CD4-positive, alpha-beta T cell (primary cell): ENCODE measurements at regions not wholly inside any gene's neighbourhood (a gene's known extent, or its start where the extent isn't known, plus 50 kb on each side); places are given as distances from the start of the nearest gene placed in this dataset.

Experiments used
- ATAC-seq: fragments of 200-7000 bp; cut with Tn5 transposase; one replicate; pipeline ENCODE4 v1.10.0; 2022; ENCODE audit warnings: mild to moderate bottlenecking; ENCODE audit not compliant: poor library complexity
- CTCF ChIA-PET: fragments of 350-600 bp; sonication (Branson Sonifier 250); formaldehyde crosslinking; loops from one replicate; lab custom pipeline; 2021; ENCODE audit warnings: antibody characterized with exemption, inconsistent platforms; lab: Charles Lee
- POLR2A ChIA-PET: fragments of 350-600 bp; sonication (Branson Sonifier 250); formaldehyde crosslinking; loops from one replicate; lab custom pipeline; 2021; ENCODE audit warnings: antibody characterized with exemption, inconsistent platforms; lab: Charles Lee
- DNase-seq, 14 experiments: peaks; one replicate each; pipeline ENCODE4 v3.0.0-alpha.2; 2013 to 2020; ENCODE audit warnings: mixed read lengths in 2 of 14
- H3K27ac ChIP-seq, 2 donors: one replicate each; pipeline versions ENCODE4 v1.5.1 to v1.7.0; 2013; ENCODE audit warnings: low read length in 2 of 2, low read depth in 1 of 2, mild to moderate bottlenecking in 1 of 2
- H3K27me3 ChIP-seq, 2 experiments: 1 replicate in 1 of 2; 2 replicates in 1 of 2; pipeline versions ENCODE4 v1.6.1 to v1.7.0; 2013; ENCODE audit warnings: low read length in 2 of 2, control low read depth in 1 of 2, mild to moderate bottlenecking in 1 of 2, moderate library complexity in 1 of 2; ENCODE audit not compliant: insufficient read depth in 2 of 2, control insufficient read depth in 1 of 2
- H3K36me3 ChIP-seq: one replicate; pipeline ENCODE4 v1.6.1; 2013; ENCODE audit warnings: low read length, control low read depth; ENCODE audit not compliant: insufficient read depth
- H3K4me1 ChIP-seq: one replicate; pipeline ENCODE4 v1.6.1; 2013; ENCODE audit warnings: low read length, control low read depth; ENCODE audit not compliant: insufficient read depth
- H3K4me3 ChIP-seq: one replicate; pipeline ENCODE4 v1.5.1; 2013; ENCODE audit warnings: mild to moderate bottlenecking, low read length, moderate library complexity
- H3K9me3 ChIP-seq, 2 experiments: 1 replicate in 1 of 2; 2 replicates in 1 of 2; pipeline versions ENCODE4 v1.6.1 to v1.7.0; 2013; ENCODE audit warnings: low read length in 2 of 2, mild to moderate bottlenecking in 2 of 2, control low read depth in 1 of 2, moderate library complexity in 1 of 2; ENCODE audit not compliant: control insufficient read depth in 1 of 2, insufficient read depth in 1 of 2
- H3K27ac Mint-ChIP-seq: one replicate; pipeline ENCODE4 v1.8.0; 2020; ENCODE audit warnings: mixed read lengths
- H3K27me3 Mint-ChIP-seq: one replicate; pipeline ENCODE4 v1.8.0; 2021; ENCODE audit warnings: mixed read lengths
- H3K36me3 Mint-ChIP-seq: one replicate; pipeline ENCODE4 v1.8.0; 2021; ENCODE audit warnings: low read depth, mixed read lengths
- H3K4me1 Mint-ChIP-seq: one replicate; pipeline ENCODE4 v1.8.0; 2021; ENCODE audit warnings: low read depth, mixed read lengths
- H3K4me3 Mint-ChIP-seq: one replicate; pipeline ENCODE4 v1.8.0; 2020; ENCODE audit warnings: mild to moderate bottlenecking, mixed read lengths
- H3K9me3 Mint-ChIP-seq: one replicate; pipeline ENCODE4 v1.8.0; 2020; ENCODE audit warnings: mixed read lengths
- CTCF ChIP-seq: fragments of 200-600 bp; IDR thresholded peaks from one replicate; pipeline ENCODE4 v1.8.0; 2022; ENCODE audit warnings: antibody characterized with exemption, mild to moderate bottlenecking
- intact Hi-C, 2 experiments: fragments of 100-400 bp; cut with DNase I in 1 of 2; cut with micrococcal nuclease in 1 of 2; formaldehyde crosslinking; loops; one replicate each; pipeline versions ENCODE4 v1.15.1 to v1.9.0; 2023 to 2025; cut with DNase I, micrococcal nuclease

GRCh38 chr2:62281663-62282062, 85.7 kb downstream of the B3GNT2 start:
- intact Hi-C loops, result no loop called here

GRCh38 chr2:62277688-62278087, 81.8 kb downstream of the B3GNT2 start:
- Mint-ChIP-seq H3K4me3 (no peak overlapping the region), H3K4me1 (no peaks in the 10 kb centered on the region), H3K27me3 (no peaks in the 10 kb centered on the region), H3K27ac (no peak overlapping the region), H3K9me3 (peaks cover 11% of the 10 kb centered on the region), H3K36me3 (peaks cover 7% of the 10 kb centered on the region)
- POLR2A ChIA-PET, result no interaction called here
- Histone ChIP-seq H3K4me1 (no peaks in the 10 kb centered on the region), H3K27ac (no peak overlapping the region), H3K36me3 (no peaks in the 10 kb centered on the region), H3K4me3 (no peak overlapping the region), H3K9me3 (peaks cover 9 to 18% of the 10 kb centered on the region in 2 experiments), H3K27me3 (no peaks in the 10 kb centered on the region)
- CTCF ChIA-PET, result no interaction called here
- no peak for TF ChIP-seq CTCF
- intact Hi-C loops, result no loop called here
- DNase-seq, result no peak
- no peak for ATAC-seq

More at GRCh38 chr2:62281663-62282062, 85.7 kb downstream of the B3GNT2 start:
- no peak for TF ChIP-seq CTCF
- H3K4me1 ChIP-seq, result no peaks in the 10 kb centered on the region
- ChIA-PET POLR2A (no interaction called here), CTCF (no interaction called here)
- no peak for DNase-seq
- Mint-ChIP-seq H3K27ac (no peak overlapping the region), H3K9me3 (peaks cover 13% of the 10 kb centered on the region), H3K27me3 (no peaks in the 10 kb centered on the region), H3K36me3 (peaks cover 7% of the 10 kb centered on the region), H3K4me3 (no peak overlapping the region), H3K4me1 (no peaks in the 10 kb centered on the region)
- no peaks in the 10 kb centered on the region for H3K36me3 ChIP-seq
- H3K4me3 ChIP-seq, result no peak overlapping the region
- no peaks in the 10 kb centered on the region for H3K27me3 ChIP-seq
- H3K9me3 ChIP-seq, result peaks cover 23 to 25% of the 10 kb centered on the region in 2 experiments
- no peak for ATAC-seq
- no peak overlapping the region for H3K27ac ChIP-seq
